HL-60 (cell line): ENCODE measurements at regions not wholly inside any gene's neighbourhood (a gene's known extent, or its start where the extent isn't known, plus 50 kb on each side); places are given as distances from the start of the nearest gene placed in this dataset.

Experiments
- DNase-seq, 2 experiments: peaks; one replicate each; pipeline ENCODE4 v3.0.0-alpha.2; 2010 to 2020; ENCODE audit warnings: low read depth in 1 of 2, low spot score in 1 of 2
- H3K27ac ChIP-seq: fragments of 250-450 bp; sonication (Bioruptor Pico); replicated peaks from 2 replicates; pipeline ENCODE4 v1.5.1; 2020; ENCODE audit warnings: mild to moderate bottlenecking, moderate library complexity
- H3K27me3 ChIP-seq: fragments of 250-450 bp; sonication (Bioruptor Pico); 2 replicates; pipeline ENCODE4 v1.5.1; 2021; ENCODE audit warnings: mild to moderate bottlenecking, moderate library complexity; ENCODE audit not compliant: insufficient read depth, poor library complexity, severe bottlenecking
- H3K4me3 ChIP-seq: replicated peaks from 2 replicates; pipeline ENCODE4 v1.5.1; 2011; ENCODE audit warnings: mild to moderate bottlenecking, control low read depth, low read length; ENCODE audit not compliant: insufficient read depth
- GABPA ChIP-seq: IDR thresholded peaks from 2 replicates; pipeline ENCODE4 v1.6.1; 2012; ENCODE audit warnings: low read depth
- POLR2AphosphoS5 ChIP-seq: IDR thresholded peaks from 2 replicates; pipeline ENCODE4 v1.6.1; 2012; ENCODE audit warnings: low read depth
- REST ChIP-seq: IDR thresholded peaks from 2 replicates; pipeline ENCODE4 v1.6.1; 2012; ENCODE audit warnings: low read depth; ENCODE audit not compliant: insufficient replicate concordance
- SPI1 ChIP-seq: IDR thresholded peaks from 2 replicates; pipeline ENCODE4 v1.6.1; 2012; ENCODE audit warnings: low read depth, mild to moderate bottlenecking, borderline replicate concordance
- TF ChIP-seq, protein P1 (sequence below): IDR thresholded peaks from one replicate; pipeline ENCODE4 v1.5.1; 2011; ENCODE audit warnings: low read length, control low read depth, inconsistent platforms; ENCODE audit not compliant: insufficient read depth

DNA sequence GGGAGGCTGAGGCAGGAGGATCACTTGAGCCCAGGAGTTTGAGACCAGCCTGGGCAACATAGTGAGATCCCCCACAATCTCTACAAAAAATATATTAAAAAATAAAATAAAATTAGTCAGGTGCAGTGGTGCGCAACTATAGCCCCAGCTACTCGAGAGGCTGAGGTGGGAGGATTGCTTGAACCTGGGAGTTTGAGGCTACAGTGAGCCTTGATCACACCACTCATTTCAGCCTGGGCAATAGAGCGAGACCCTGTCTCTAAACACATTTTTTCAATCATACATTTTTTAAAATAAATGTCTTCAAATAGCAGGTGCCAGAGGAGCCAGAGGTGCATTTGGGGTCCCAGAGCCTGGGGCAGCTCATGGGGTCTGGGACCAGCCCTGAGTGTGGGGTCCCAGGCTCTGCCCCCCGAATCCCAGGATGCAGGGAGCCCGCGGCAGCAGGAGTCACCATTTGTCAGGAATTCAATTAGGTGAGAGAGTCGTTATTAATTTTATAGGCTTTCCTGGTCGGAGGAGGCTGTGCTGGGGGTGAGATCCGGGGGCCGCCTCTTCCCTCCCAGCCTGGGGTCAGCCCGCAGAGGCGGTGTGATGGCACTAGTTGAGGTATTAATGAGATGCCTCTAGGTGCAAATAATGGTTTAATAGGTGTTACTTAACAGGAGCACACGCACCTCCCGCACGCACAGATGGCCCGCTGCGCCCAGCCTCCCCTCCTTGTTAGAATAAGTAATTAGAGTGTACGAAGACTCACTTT is 78.3 kb downstream of the MICALL2 start:
- no peak for DNase-seq
- Histone ChIP-seq H3K27me3 (peaks cover 16% of the 10 kb centered on the region), H3K27ac (no peak overlapping the region), H3K4me3 (no peak overlapping the region)
- TF ChIP-seq POLR2AphosphoS5: no peak
- TF ChIP-seq, protein P1, sequence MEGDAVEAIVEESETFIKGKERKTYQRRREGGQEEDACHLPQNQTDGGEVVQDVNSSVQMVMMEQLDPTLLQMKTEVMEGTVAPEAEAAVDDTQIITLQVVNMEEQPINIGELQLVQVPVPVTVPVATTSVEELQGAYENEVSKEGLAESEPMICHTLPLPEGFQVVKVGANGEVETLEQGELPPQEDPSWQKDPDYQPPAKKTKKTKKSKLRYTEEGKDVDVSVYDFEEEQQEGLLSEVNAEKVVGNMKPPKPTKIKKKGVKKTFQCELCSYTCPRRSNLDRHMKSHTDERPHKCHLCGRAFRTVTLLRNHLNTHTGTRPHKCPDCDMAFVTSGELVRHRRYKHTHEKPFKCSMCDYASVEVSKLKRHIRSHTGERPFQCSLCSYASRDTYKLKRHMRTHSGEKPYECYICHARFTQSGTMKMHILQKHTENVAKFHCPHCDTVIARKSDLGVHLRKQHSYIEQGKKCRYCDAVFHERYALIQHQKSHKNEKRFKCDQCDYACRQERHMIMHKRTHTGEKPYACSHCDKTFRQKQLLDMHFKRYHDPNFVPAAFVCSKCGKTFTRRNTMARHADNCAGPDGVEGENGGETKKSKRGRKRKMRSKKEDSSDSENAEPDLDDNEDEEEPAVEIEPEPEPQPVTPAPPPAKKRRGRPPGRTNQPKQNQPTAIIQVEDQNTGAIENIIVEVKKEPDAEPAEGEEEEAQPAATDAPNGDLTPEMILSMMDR: no peak
- TF ChIP-seq REST: no peak
- TF ChIP-seq SPI1: no peak
- TF ChIP-seq GABPA: no peak

- Histone ChIP-seq H3K27me3 (peaks cover 23% of the 10 kb centered on the region), H3K4me3 (no peak overlapping the region), H3K27ac (no peak overlapping the region)
- no peak for DNase-seq
- TF ChIP-seq REST (no peak), POLR2AphosphoS5 (no peak), GABPA (no peak), SPI1 (no peak)
- TF ChIP-seq, protein P1: no peak
Measured at GRCh38 chr7:1382553-1383397, 76.5 kb downstream of the MICALL2 start.

GRCh38 chr7:1383398-1384112 is 75.7 kb downstream of the MICALL2 start:
- Histone ChIP-seq H3K27me3 (peaks cover 23% of the 10 kb centered on the region), H3K27ac (no peak overlapping the region), H3K4me3 (no peak overlapping the region)
- no peak for DNase-seq
- TF ChIP-seq POLR2AphosphoS5 (no peak), SPI1 (no peak), GABPA (no peak), REST (no peak)
- TF ChIP-seq, protein P1: no peak
